ENCODE measurements at regions not wholly inside any gene's neighbourhood (a gene's known extent, or its start where the extent isn't known, plus 50 kb on each side); places are given as distances from the start of the nearest gene placed in this dataset.

GRCh38 chr5:157951673-157952373 is 92.9 kb upstream of the CLINT1 start:
- TF ChIP-seq POLR2A (IDR thresholded peaks at IDR 0.05) (no peak), CTCF (IDR thresholded peaks at IDR 0.05) (no peak)

All from Peyer's patch (tissue), 4 donors.